Esophagus muscularis mucosa (tissue), 4 donors: ENCODE measurements at regions not wholly inside any gene's neighbourhood (a gene's known extent, or its start where the extent isn't known, plus 50 kb on each side); places are given as distances from the start of the nearest gene placed in this dataset.

Source experiments
- DNase-seq: peaks from one replicate; pipeline ENCODE4 v3.0.0-alpha.2; 2017; ENCODE audit errors: extremely low spot score
- H3K27ac ChIP-seq, 4 donors: fragments of 200-600 bp; sonication (generic); replicated peaks in 1 of 4; 1 replicate in 3 of 4; 2 replicates in 1 of 4; pipeline ENCODE4 v1.5.1; 2016 to 2019; ENCODE audit warnings: mild to moderate bottlenecking in 1 of 4
- H3K27me3 ChIP-seq, 4 donors: fragments of 200-600 bp; sonication (generic); one replicate each; pipeline versions ENCODE4 v1.5.1 to v1.6.0; 2016 to 2019
- H3K36me3 ChIP-seq, 4 donors: fragments of 200-600 bp; sonication (generic); one replicate each; pipeline ENCODE4 v1.5.1; 2016 to 2019
- H3K4me1 ChIP-seq, 4 donors: fragments of 200-600 bp; sonication (generic); one replicate each; pipeline ENCODE4 v1.5.1; 2016 to 2019
- H3K4me3 ChIP-seq, 4 donors: fragments of 200-600 bp; sonication (generic); 1 replicate in 2 of 4; 2 replicates in 2 of 4; pipeline ENCODE4 v1.5.1; 2016 to 2019; ENCODE audit warnings: mild to moderate bottlenecking in 4 of 4, moderate library complexity in 1 of 4
- H3K9me3 ChIP-seq, 4 donors: fragments of 200-600 bp; sonication (generic); 1 replicate in 3 of 4; 2 replicates in 1 of 4; pipeline ENCODE4 v1.5.1; 2016 to 2019
- CTCF ChIP-seq, 3 experiments: fragments of 200-600 bp in 2 of 3; fragments of 450-650 bp in 1 of 3; sonication (generic) in 2 of 3; IDR thresholded peaks; one replicate each; pipeline ENCODE4 v1.5.1; 2017 to 2019; ENCODE audit warnings: antibody characterized with exemption in 3 of 3, mild to moderate bottlenecking in 2 of 3, moderate library complexity in 1 of 3
- EP300 ChIP-seq: sonication (generic); formaldehyde crosslinking; IDR thresholded peaks from one replicate; pipeline ENCODE4 v1.6.1; 2017; ENCODE audit warnings: antibody characterized with exemption
- POLR2A ChIP-seq: fragments of 450-650 bp; IDR thresholded peaks from one replicate; pipeline ENCODE4 v1.6.1; 2017; ENCODE audit warnings: antibody characterized with exemption, moderate library complexity, mild to moderate bottlenecking, low read depth
- POLR2AphosphoS5 ChIP-seq, 2 donors: sonication (generic); formaldehyde crosslinking; IDR thresholded peaks; one replicate each; pipeline ENCODE4 v1.6.1; 2017; ENCODE audit warnings: antibody characterized with exemption in 2 of 2
- WGBS: methylation state at CpG from one replicate; pipeline ENCODE4 v1.1.5; 2018; 5-methylcytosine and 5-hydroxymethylcytosine counted together
- intact Hi-C: fragments of 100-400 bp; cut with DNase I; formaldehyde crosslinking; loops from one replicate; pipeline ENCODE4 v1.15.1; 2023

- Histone ChIP-seq H3K36me3 (no peaks in the 10 kb centered on the region), H3K27ac (no peak overlapping the region), H3K4me3 (no peak overlapping the region), H3K9me3 (no peaks in the 10 kb centered on the region), H3K4me1 (peaks cover 0 to 10% (median 7%) of the 10 kb centered on the region in 4 donors), H3K27me3 (no peaks in the 10 kb centered on the region)
- TF ChIP-seq EP300: no peak
- TF ChIP-seq CTCF (IDR thresholded peaks at IDR 0.05): no peak
- TF ChIP-seq POLR2A: no peak
- no peak for TF ChIP-seq POLR2AphosphoS5 (IDR thresholded peaks at IDR 0.05)
- DNase-seq: no peak
- intact Hi-C loops: no loop called here
- WGBS: 79% methylated on average over 3 of the region's 3 CpGs
These were observed 157.6 kb upstream of the PKN2 start for GRCh38 chr1:88526456-88526855.

- Histone ChIP-seq H3K27me3 (no peaks in the 10 kb centered on the region), H3K36me3 (no peaks in the 10 kb centered on the region), H3K4me3 (no peak overlapping the region), H3K9me3 (no peaks in the 10 kb centered on the region), H3K4me1 (peaks cover 0 to 10% (median 7%) of the 10 kb centered on the region in 4 donors), H3K27ac (no peak overlapping the region)
- no peak for TF ChIP-seq POLR2A
- TF ChIP-seq POLR2AphosphoS5 (IDR thresholded peaks at IDR 0.05): no peak
- TF ChIP-seq EP300: no peak
- TF ChIP-seq CTCF (IDR thresholded peaks at IDR 0.05): no peak
- intact Hi-C loops: no loop called here
- WGBS: 96% methylated on average over 4 of the region's 4 CpGs
- no peak for DNase-seq
These were observed 155.3 kb upstream of the PKN2 start for GRCh38 chr1:88528792-88529191.

- Histone ChIP-seq H3K9me3 (no peaks in the 10 kb centered on the region), H3K27ac (no peak overlapping the region), H3K4me1 (peaks cover 0 to 10% (median 7%) of the 10 kb centered on the region in 4 donors), H3K36me3 (no peaks in the 10 kb centered on the region), H3K27me3 (no peaks in the 10 kb centered on the region), H3K4me3 (no peak overlapping the region)
- TF ChIP-seq CTCF (IDR thresholded peaks at IDR 0.05) (no peak), POLR2A (no peak), EP300 (no peak), POLR2AphosphoS5 (IDR thresholded peaks at IDR 0.05) (no peak)
- intact Hi-C loops: no loop called here
- DNase-seq: no peak
- WGBS: 80% methylated on average over 4 of the region's 6 CpGs
These were observed 154.5 kb upstream of the PKN2 start for GRCh38 chr1:88529581-88529980.

- Histone ChIP-seq H3K4me3 (no peak overlapping the region), H3K36me3 (no peaks in the 10 kb centered on the region), H3K9me3 (no peaks in the 10 kb centered on the region), H3K27me3 (no peaks in the 10 kb centered on the region), H3K27ac (no peak overlapping the region), H3K4me1 (peaks cover 0 to 10% (median 7%) of the 10 kb centered on the region in 4 donors)
- intact Hi-C loops: no loop called here
- 33% methylated on average over 3 of the region's 3 CpGs for WGBS
- DNase-seq: no peak
- TF ChIP-seq POLR2AphosphoS5 (IDR thresholded peaks at IDR 0.05) (no peak), CTCF (IDR thresholded peaks at IDR 0.05) (no peak), EP300 (no peak), POLR2A (no peak)
These were observed 153.8 kb upstream of the PKN2 start for GRCh38 chr1:88530246-88530645.

- no peak overlapping the region for H3K27ac ChIP-seq
- H3K4me3 ChIP-seq: no peak overlapping the region
- H3K4me1 ChIP-seq: peaks cover 0 to 26% (median 22%) of the 10 kb centered on the region in 4 donors
- no peak for TF ChIP-seq CTCF (IDR thresholded peaks at IDR 0.05)
- TF ChIP-seq POLR2AphosphoS5 (IDR thresholded peaks at IDR 0.05): no peak
- no peak for TF ChIP-seq POLR2A
- no peak for TF ChIP-seq EP300
- no peaks in the 10 kb centered on the region for H3K36me3 ChIP-seq
- no peaks in the 10 kb centered on the region for H3K9me3 ChIP-seq
- WGBS: 24% methylated on average over 3 of the region's 3 CpGs
- intact Hi-C loops: no loop called here
- no peak for DNase-seq
- no peaks in the 10 kb centered on the region for H3K27me3 ChIP-seq
These were observed 146.3 kb upstream of the PKN2 start for GRCh38 chr1:88537787-88538186.
